Muscle of leg (tissue), 3 donors: ENCODE measurements at regions not wholly inside any gene's neighbourhood (a gene's known extent, or its start where the extent isn't known, plus 50 kb on each side); places are given as distances from the start of the nearest gene placed in this dataset.

Experiments used
- DNase-seq: peaks from one replicate; pipeline ENCODE4 v3.0.0; 2013
- H3K27ac ChIP-seq: one replicate; pipeline ENCODE4 v1.5.1; 2013; ENCODE audit warnings: mild to moderate bottlenecking, low read length, control low read depth
- H3K27me3 ChIP-seq: one replicate; pipeline ENCODE4 v1.6.1; 2013; ENCODE audit warnings: low read length; ENCODE audit not compliant: control insufficient read depth, insufficient read depth
- H3K36me3 ChIP-seq: one replicate; pipeline ENCODE4 v1.6.1; 2013; ENCODE audit warnings: low read length; ENCODE audit not compliant: control insufficient read depth, insufficient read depth
- H3K4me1 ChIP-seq: one replicate; pipeline ENCODE4 v1.6.1; 2013; ENCODE audit warnings: low read length; ENCODE audit not compliant: control insufficient read depth, insufficient read depth
- H3K4me3 ChIP-seq: one replicate; pipeline ENCODE4 v1.5.1; 2013; ENCODE audit warnings: low read length, control low read depth
- H3K9me3 ChIP-seq: replicated peaks from 2 replicates; pipeline ENCODE4 v1.6.1; 2013; ENCODE audit warnings: low read depth, low read length; ENCODE audit not compliant: control insufficient read depth
- WGBS: methylation state at CpG from one replicate; pipeline ENCODE4 v1.1.5; 2013; ENCODE audit warnings: missing lambda C conversion rate; ENCODE audit not compliant: insufficient coverage; 5-methylcytosine and 5-hydroxymethylcytosine counted together

DNA sequence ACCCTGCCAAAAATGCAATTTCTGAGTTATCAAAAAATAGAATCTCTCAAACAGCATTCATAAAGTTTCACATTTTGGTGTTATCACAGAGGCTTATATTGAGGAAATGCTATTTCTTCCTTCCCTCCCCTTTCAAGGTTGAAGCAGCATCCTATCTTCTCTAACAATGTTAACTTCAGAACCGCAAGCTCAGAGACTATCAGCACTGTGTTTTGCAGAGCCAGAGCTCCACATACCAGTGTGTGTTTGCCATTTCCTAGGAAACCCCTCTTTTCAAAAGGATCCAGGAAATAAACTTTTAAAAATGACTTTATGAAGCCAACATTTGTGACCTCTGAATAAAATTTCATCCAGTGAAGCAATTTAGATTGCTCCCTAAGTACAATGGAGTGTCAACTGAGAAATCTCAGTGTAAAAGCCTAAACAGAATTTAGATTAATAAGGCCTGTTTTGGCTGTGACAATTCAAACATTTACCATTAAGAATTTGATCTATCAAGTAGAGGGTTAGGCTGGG is 332.6 kb downstream of the NOVA1 start:
- Histone ChIP-seq H3K36me3 (no peaks in the 10 kb centered on the region), H3K4me3 (no peak overlapping the region), H3K9me3 (no peaks in the 10 kb centered on the region), H3K27me3 (no peaks in the 10 kb centered on the region), H3K4me1 (no peaks in the 10 kb centered on the region), H3K27ac (no peak overlapping the region)
- 38% methylated on average over 1 of the region's 1 CpG for WGBS
- no peak for DNase-seq

DNA sequence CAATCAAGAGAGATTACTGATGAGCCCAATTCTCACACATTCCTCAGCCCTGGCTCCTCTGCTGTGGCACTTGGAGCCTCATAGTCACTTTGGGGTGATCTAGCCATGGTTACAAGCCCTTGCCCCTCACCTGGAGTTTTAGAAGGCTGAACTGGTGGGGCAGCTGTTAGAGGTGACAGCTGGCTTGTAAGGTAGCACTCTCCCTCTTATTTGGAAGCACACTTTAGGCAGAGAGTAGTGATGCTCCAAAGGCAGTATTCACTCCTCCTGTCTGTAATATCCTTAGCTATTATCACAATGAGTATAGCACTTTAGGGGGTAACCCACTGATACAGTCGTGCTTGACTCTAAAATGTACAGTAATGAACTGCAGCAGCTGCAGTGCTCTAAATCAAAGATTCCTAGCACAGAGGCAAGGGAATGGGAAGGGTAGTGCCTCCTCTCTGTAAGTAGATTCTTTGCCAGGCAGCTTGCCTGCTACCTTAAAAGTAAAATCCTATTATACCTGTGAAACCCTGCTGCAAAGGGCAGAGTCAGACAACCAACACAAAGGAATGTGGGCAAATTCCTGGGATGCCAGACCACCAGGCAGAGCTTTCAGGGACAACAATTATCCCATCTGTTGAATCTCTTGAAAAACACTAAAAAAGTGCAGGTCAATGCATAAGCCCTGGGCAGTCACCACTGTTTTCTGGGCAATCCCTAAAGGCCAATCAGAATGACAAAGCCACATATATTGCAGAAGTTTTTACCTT is 336.3 kb downstream of the NOVA1 start:
- Histone ChIP-seq H3K27ac (no peak overlapping the region), H3K4me1 (no peaks in the 10 kb centered on the region), H3K4me3 (no peak overlapping the region), H3K9me3 (no peaks in the 10 kb centered on the region), H3K36me3 (no peaks in the 10 kb centered on the region), H3K27me3 (no peaks in the 10 kb centered on the region)
- no peak for DNase-seq
- 0% methylated on average over 1 of the region's 1 CpG for WGBS

DNA sequence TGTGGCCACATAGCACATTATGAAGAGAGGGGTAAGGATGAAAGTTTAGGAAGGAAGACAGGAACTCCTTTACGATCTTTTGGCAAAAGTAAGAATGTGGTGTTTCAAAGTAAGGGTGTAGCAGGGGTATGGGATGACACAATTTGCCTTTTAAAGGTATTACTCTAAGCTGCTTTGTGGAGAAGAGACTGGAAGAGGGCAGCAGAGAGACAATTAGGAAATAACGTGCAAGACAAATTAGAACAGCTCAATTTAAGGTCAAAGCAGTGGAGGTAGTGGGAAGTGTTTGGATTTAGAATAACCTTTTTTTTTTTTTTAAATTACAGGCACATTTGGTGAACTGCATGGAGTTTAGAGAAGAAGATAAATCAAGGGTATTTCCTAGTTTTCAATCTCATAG is 342.6 kb downstream of the NOVA1 start:
- Histone ChIP-seq H3K9me3 (no peaks in the 10 kb centered on the region), H3K27me3 (no peaks in the 10 kb centered on the region), H3K36me3 (no peaks in the 10 kb centered on the region), H3K4me1 (no peaks in the 10 kb centered on the region), H3K27ac (no peak overlapping the region), H3K4me3 (no peak overlapping the region)
- peak; percentile 55 for DNase-seq
- WGBS = 17% methylated on average over 1 of the region's 2 CpGs

DNA sequence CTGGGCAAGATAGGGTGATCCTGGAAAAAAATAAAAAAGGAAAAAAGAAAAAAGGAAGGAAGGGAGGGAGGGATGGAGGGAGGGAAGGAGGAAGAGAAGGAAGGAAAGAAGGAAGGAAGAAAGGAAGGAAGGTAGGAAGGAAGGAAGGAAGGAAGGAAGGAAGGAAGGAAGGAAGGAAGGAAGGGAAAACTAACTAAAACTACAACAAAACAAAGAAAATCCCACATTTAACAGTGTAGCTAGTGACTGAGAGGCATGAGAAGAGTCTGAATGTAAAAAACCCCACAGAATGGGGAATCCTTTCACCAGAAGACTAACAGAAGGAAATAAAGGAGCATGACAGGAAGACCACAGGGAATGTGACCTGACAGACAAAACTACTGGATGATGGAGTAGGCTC is 345.7 kb downstream of the NOVA1 start:
- Histone ChIP-seq H3K9me3 (peaks cover 3% of the 10 kb centered on the region), H3K4me3 (no peak overlapping the region), H3K4me1 (no peaks in the 10 kb centered on the region), H3K36me3 (no peaks in the 10 kb centered on the region), H3K27ac (no peak overlapping the region), H3K27me3 (no peaks in the 10 kb centered on the region)
- no peak for DNase-seq

DNA sequence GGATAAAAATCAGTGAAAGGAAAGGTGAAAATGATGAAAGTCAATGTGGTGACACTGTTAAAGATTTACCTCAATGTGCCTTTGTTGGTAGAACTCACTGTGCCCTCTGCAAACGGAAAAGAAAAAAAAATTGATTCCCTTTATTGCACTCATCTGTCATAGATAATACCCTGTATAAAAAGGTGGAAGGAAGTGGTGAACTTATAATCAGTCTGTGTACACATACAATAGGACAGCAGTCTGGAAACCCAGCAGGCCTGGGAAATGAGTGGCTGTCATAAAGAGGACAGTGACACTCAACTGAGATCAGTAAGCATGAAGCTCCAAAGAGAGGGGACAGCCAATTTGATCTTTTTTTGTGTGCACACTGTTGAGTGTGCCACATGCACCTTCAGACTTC is 364.7 kb downstream of the NOVA1 start:
- DNase-seq = no peak
- H3K27me3 ChIP-seq = no peaks in the 10 kb centered on the region
- no peak overlapping the region for H3K4me3 ChIP-seq
- no peak overlapping the region for H3K27ac ChIP-seq
- H3K36me3 ChIP-seq = no peaks in the 10 kb centered on the region
- H3K9me3 ChIP-seq = no peaks in the 10 kb centered on the region
- no CpG with 5 or more reads among the region's 1 CpG for WGBS
- no peaks in the 10 kb centered on the region for H3K4me1 ChIP-seq

DNA sequence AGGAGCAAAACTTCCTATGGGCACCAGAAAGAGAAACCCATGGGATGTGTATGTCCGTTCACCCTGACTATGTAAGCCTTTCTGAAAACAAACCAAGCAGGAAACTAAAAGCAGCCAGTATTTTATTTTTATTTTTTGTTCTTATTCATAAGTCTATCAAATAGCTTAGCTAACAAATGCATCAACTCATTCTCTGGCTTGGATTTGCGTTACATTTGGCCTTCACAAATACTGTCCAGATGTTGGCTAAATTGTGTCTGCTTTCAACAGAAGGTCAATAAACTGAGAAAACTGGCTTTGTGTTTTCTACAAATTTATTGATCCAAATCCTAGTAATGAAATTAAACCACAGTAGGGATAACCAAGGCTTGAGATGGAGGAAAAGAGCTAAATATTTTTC is 379.0 kb downstream of the NOVA1 start:
- H3K9me3 ChIP-seq = no peaks in the 10 kb centered on the region
- no peaks in the 10 kb centered on the region for H3K36me3 ChIP-seq
- WGBS = no CpG with 5 or more reads among the region's 2 CpGs
- no peak overlapping the region for H3K4me3 ChIP-seq
- H3K27ac ChIP-seq = peak overlapping the region; percentile 45
- no peaks in the 10 kb centered on the region for H3K4me1 ChIP-seq
- no peaks in the 10 kb centered on the region for H3K27me3 ChIP-seq
- DNase-seq = peak; percentile 97

DNA sequence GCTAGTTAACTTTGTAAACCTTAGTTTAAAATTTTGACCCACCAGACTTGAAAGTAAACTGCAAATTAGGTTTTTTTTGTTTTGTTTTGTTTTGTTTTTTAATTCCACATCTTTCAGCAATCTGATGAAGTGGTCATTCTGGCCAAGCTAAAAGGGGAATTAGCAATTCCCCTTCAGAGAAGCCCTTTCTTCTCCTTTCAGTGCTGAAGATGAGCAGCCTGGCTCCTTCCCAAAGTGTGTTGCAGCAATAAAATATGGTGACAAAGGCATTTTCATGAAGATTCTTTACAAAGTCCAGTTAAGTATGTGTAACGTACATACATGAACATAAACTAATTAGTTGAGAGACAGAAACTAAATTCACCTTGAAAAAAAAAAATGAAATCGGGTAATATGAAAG is 380.1 kb downstream of the NOVA1 start:
- H3K4me3 ChIP-seq = no peak overlapping the region
- no peak overlapping the region for H3K27ac ChIP-seq
- no CpG with 5 or more reads among the region's 2 CpGs for WGBS
- H3K9me3 ChIP-seq = no peaks in the 10 kb centered on the region
- H3K36me3 ChIP-seq = no peaks in the 10 kb centered on the region
- H3K4me1 ChIP-seq = no peaks in the 10 kb centered on the region
- peak; percentile 65 for DNase-seq
- H3K27me3 ChIP-seq = no peaks in the 10 kb centered on the region

DNA sequence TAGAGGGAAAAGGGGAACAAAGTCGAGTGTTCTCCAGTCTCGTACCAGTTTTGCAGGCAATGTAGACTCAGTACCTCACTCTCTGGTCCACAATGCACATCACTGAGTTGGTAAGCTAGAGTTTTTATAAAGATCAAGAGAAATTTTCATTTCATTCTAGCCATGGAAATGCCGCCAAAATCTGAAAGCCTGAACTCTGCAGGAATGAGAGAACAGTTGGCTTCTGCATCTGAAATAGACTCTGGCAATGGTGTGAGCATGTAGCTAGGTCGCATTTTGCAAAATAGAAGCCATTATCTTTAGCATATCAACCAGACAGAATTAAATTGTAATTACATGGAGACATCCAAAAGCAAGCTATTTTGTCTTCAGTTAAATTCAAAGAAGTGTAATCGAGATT is 381.0 kb downstream of the NOVA1 start:
- Histone ChIP-seq H3K4me3 (no peak overlapping the region), H3K4me1 (no peaks in the 10 kb centered on the region), H3K27ac (no peak overlapping the region), H3K9me3 (no peaks in the 10 kb centered on the region), H3K27me3 (no peaks in the 10 kb centered on the region), H3K36me3 (no peaks in the 10 kb centered on the region)
- DNase-seq = peak; percentile 68
- WGBS = no CpG with 5 or more reads among the region's 5 CpGs

DNA sequence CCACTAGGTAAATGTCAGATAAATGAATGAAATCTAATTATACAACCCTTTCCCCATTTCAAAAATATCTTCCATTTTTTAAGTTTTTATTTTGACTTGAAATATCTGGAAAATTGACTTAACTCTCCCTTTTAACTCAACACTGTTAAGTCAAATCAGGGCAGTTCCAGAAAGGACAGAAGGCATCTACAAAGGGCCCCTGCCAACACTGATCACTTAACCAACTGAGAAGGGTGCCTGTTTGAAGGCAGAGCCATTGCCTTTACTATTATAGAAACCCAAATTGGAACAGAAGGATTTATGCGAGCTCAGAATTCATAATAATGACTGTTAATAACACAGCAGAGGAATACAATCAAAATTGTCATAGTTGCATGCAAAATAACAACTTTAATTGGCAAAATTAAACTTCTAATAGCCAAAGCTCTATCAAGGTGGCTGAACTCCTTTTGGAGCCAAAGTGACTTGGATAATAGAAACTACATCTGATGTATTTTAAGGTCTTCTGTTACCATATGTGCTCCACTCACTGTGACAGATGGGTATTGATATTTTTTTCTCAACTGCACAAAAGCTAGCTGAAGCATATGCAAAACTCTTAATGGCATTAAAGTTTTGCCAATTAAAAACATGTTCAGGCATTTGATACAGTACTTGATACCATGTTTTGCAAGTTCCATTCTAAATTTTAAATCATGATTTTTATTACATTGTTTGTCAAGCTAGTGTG is 383.8 kb downstream of the NOVA1 start:
- Histone ChIP-seq H3K9me3 (no peaks in the 10 kb centered on the region), H3K36me3 (no peaks in the 10 kb centered on the region), H3K4me1 (no peaks in the 10 kb centered on the region), H3K27ac (no peak overlapping the region), H3K27me3 (no peaks in the 10 kb centered on the region), H3K4me3 (no peak overlapping the region)
- DNase-seq = no peak
- no CpG with 5 or more reads among the region's 1 CpG for WGBS

DNA sequence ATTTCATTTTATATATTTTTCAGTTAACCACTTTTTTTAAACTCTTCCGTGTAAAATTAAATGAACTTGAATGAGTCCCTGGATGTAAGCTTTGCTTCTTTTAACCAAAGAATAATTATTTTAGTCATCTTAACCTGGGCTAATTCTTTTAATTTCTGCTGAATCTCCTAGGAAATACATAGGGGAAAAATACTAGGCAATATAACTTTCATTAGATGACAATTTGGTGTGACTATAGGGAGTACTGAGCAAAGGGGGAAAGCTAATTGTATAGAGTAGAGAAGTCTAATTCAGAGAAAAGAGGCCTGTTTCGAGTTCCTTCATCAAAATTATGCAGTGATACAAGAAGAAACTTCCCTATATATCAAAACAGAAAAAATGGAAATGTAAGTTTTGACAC is 388.1 kb downstream of the NOVA1 start:
- Histone ChIP-seq H3K36me3 (no peaks in the 10 kb centered on the region), H3K4me3 (no peak overlapping the region), H3K27me3 (peaks cover 7% of the 10 kb centered on the region), H3K9me3 (no peaks in the 10 kb centered on the region), H3K4me1 (no peaks in the 10 kb centered on the region), H3K27ac (no peak overlapping the region)
- no CpG with 5 or more reads among the region's 2 CpGs for WGBS
- no peak for DNase-seq
